Activated CD4-positive, alpha-beta memory T cell treated with anti-CD3 and anti-CD28 coated beads, Interleukin-2, amount 10 ng/mL, durations not matched to agents 7 days and 5 days (primary cell): ENCODE measurements at regions not wholly inside any gene's neighbourhood (a gene's known extent, or its start where the extent isn't known, plus 50 kb on each side); places are given as distances from the start of the nearest gene placed in this dataset.
"Not testable (repeated sequence)": the region's sequence is repeated elsewhere in the genome, so short reads cannot be mapped to it uniquely, and the experiment has no call there.

Experiments
- CTCF ChIA-PET: fragments of 350-600 bp; sonication (Branson Sonifier 250); formaldehyde crosslinking; loops from one replicate; lab custom pipeline; 2021; ENCODE audit warnings: antibody characterized with exemption, inconsistent platforms; lab: Charles Lee
- POLR2A ChIA-PET: fragments of 350-600 bp; sonication (Branson Sonifier 250); formaldehyde crosslinking; loops from one replicate; lab custom pipeline; 2021; ENCODE audit warnings: antibody characterized with exemption; lab: Charles Lee
- DNase-seq: peaks from one replicate; pipeline ENCODE4 v3.0.0-alpha.2; 2020
- H3K27ac Mint-ChIP-seq: one replicate; pipeline ENCODE4 v1.8.0; 2021; ENCODE audit warnings: mild to moderate bottlenecking, mixed read lengths
- H3K27me3 Mint-ChIP-seq: one replicate; pipeline ENCODE4 v1.8.0; 2021; ENCODE audit warnings: mixed read lengths
- H3K36me3 Mint-ChIP-seq: one replicate; pipeline ENCODE4 v1.8.0; 2021; ENCODE audit warnings: low read depth, mixed read lengths
- H3K4me1 Mint-ChIP-seq: one replicate; pipeline ENCODE4 v1.8.0; 2021; ENCODE audit warnings: mixed read lengths
- H3K4me3 Mint-ChIP-seq: one replicate; pipeline ENCODE4 v1.8.0; 2021; ENCODE audit warnings: mild to moderate bottlenecking, mixed read lengths
- H3K9me3 Mint-ChIP-seq: one replicate; pipeline ENCODE4 v1.8.0; 2021; ENCODE audit warnings: mixed read lengths

- Mint-ChIP-seq H3K27ac (no peak overlapping the region), H3K4me1 (peaks cover 4% of the 10 kb centered on the region), H3K4me3 (no peak overlapping the region), H3K36me3 (no peaks in the 10 kb centered on the region), H3K9me3 (no peaks in the 10 kb centered on the region), H3K27me3 (no peaks in the 10 kb centered on the region)
- DNase-seq, result peak; percentile 17
- ChIA-PET POLR2A (no interaction called here), CTCF (interaction anchor here (4.9 kb wide), 1 partner anchor 45 kb away, joined by 25 read pairs; no protein-coding TSS in a partner anchor)
These were observed 60.8 kb upstream of the CCDC179 start for GRCh38 chr11:22920939-22921565.

- Mint-ChIP-seq H3K27ac (no peak overlapping the region), H3K36me3 (no peaks in the 10 kb centered on the region), H3K27me3 (no peaks in the 10 kb centered on the region), H3K9me3 (no peaks in the 10 kb centered on the region), H3K4me1 (peaks cover 4% of the 10 kb centered on the region), H3K4me3 (no peak overlapping the region)
- ChIA-PET CTCF (interaction anchor here (4.9 kb wide), 1 partner anchor 47 kb away, joined by 25 read pairs; no protein-coding TSS in a partner anchor), POLR2A (no interaction called here)
- DNase-seq, result no peak
These were observed 62.4 kb upstream of the CCDC179 start for GRCh38 chr11:22922672-22923071.

GRCh38 chr11:22923561-22923960 lies 63.3 kb upstream of the CCDC179 start:
- Mint-ChIP-seq H3K27ac (no peak overlapping the region), H3K9me3 (no peaks in the 10 kb centered on the region), H3K4me3 (no peak overlapping the region), H3K27me3 (no peaks in the 10 kb centered on the region), H3K4me1 (peaks cover 4% of the 10 kb centered on the region), H3K36me3 (no peaks in the 10 kb centered on the region)
- POLR2A ChIA-PET, result no interaction called here
- CTCF ChIA-PET, result no interaction called here
- DNase-seq, result no peak

- CTCF ChIA-PET, result no interaction called here
- Mint-ChIP-seq H3K9me3 (no peaks in the 10 kb centered on the region), H3K27ac (no peak overlapping the region), H3K36me3 (no peaks in the 10 kb centered on the region), H3K4me3 (no peak overlapping the region), H3K27me3 (no peaks in the 10 kb centered on the region), H3K4me1 (no peaks in the 10 kb centered on the region)
- no peak for DNase-seq
- POLR2A ChIA-PET, result no interaction called here
These were observed 66.1 kb upstream of the CCDC179 start for GRCh38 chr11:22926341-22926740.

- Mint-ChIP-seq H3K9me3 (no peaks in the 10 kb centered on the region), H3K36me3 (no peaks in the 10 kb centered on the region), H3K27ac (no peak overlapping the region), H3K4me3 (no peak overlapping the region), H3K4me1 (no peaks in the 10 kb centered on the region), H3K27me3 (no peaks in the 10 kb centered on the region)
- ChIA-PET POLR2A (no interaction called here), CTCF (interaction anchor here (2.1 kb wide), 1 partner anchor 51 kb away, joined by 8 read pairs; no protein-coding TSS in a partner anchor)
- no peak for DNase-seq
These were observed 67.5 kb upstream of the CCDC179 start for GRCh38 chr11:22927793-22928192.

- no peak for DNase-seq
- Mint-ChIP-seq H3K9me3 (no peaks in the 10 kb centered on the region), H3K27ac (no peak overlapping the region), H3K36me3 (no peaks in the 10 kb centered on the region), H3K4me1 (no peaks in the 10 kb centered on the region), H3K4me3 (no peak overlapping the region), H3K27me3 (no peaks in the 10 kb centered on the region)
- ChIA-PET CTCF (interaction anchor here (2.1 kb wide), 1 partner anchor 52 kb away, joined by 8 read pairs; no protein-coding TSS in a partner anchor), POLR2A (no interaction called here)
These were observed 68.1 kb upstream of the CCDC179 start for GRCh38 chr11:22928207-22928917.

- no peak for DNase-seq
- H3K27me3 Mint-ChIP-seq, result no peaks in the 10 kb centered on the region
- H3K4me1 Mint-ChIP-seq, result no peaks in the 10 kb centered on the region
- POLR2A ChIA-PET, result no interaction called here
- no peaks in the 10 kb centered on the region for H3K9me3 Mint-ChIP-seq
- H3K36me3 Mint-ChIP-seq, result no peaks in the 10 kb centered on the region
- H3K27ac Mint-ChIP-seq, result no peak overlapping the region
- no peak overlapping the region for H3K4me3 Mint-ChIP-seq
- CTCF ChIA-PET, result no interaction called here
These were observed 70.7 kb upstream of the CCDC179 start for GRCh38 chr11:22930816-22931594.

- Mint-ChIP-seq H3K36me3 (no peaks in the 10 kb centered on the region), H3K4me3 (no peak overlapping the region), H3K9me3 (no peaks in the 10 kb centered on the region), H3K27ac (no peak overlapping the region), H3K4me1 (no peaks in the 10 kb centered on the region), H3K27me3 (no peaks in the 10 kb centered on the region)
- POLR2A ChIA-PET, result no interaction called here
- CTCF ChIA-PET, result no interaction called here
- no peak for DNase-seq
These were observed 78.4 kb upstream of the CCDC179 start for GRCh38 chr11:22938691-22939090.

GRCh38 chr11:22941544-22941943 lies 81.3 kb upstream of the CCDC179 start:
- H3K4me1 Mint-ChIP-seq, H3K27ac Mint-ChIP-seq, H3K4me3 Mint-ChIP-seq, DNase-seq, POLR2A ChIA-PET, H3K36me3 Mint-ChIP-seq, CTCF ChIA-PET, H3K27me3 Mint-ChIP-seq, H3K9me3 Mint-ChIP-seq: not testable (repeated sequence)

- POLR2A ChIA-PET, result no interaction called here
- no peaks in the 10 kb centered on the region for H3K27me3 Mint-ChIP-seq
- H3K36me3 Mint-ChIP-seq, result no peaks in the 10 kb centered on the region
- H3K4me3 Mint-ChIP-seq, result no peak overlapping the region
- CTCF ChIA-PET, result no interaction called here
- H3K9me3 Mint-ChIP-seq, result peaks cover 2% of the 10 kb centered on the region
- DNase-seq, result no peak
- no peaks in the 10 kb centered on the region for H3K4me1 Mint-ChIP-seq
- H3K27ac Mint-ChIP-seq, result no peak overlapping the region
These were observed 97.5 kb upstream of the CCDC179 start for GRCh38 chr11:22957786-22958185.

GRCh38 chr11:22974251-22974650 lies 114.0 kb upstream of the CCDC179 start:
- no peak overlapping the region for H3K4me3 Mint-ChIP-seq
- peaks cover 10% of the 10 kb centered on the region for H3K9me3 Mint-ChIP-seq
- DNase-seq, result no peak
- no peaks in the 10 kb centered on the region for H3K4me1 Mint-ChIP-seq
- H3K36me3 Mint-ChIP-seq, result no peaks in the 10 kb centered on the region
- no peak overlapping the region for H3K27ac Mint-ChIP-seq
- ChIA-PET CTCF (no interaction called here), POLR2A (no interaction called here)
- H3K27me3 Mint-ChIP-seq, result no peaks in the 10 kb centered on the region

GRCh38 chr11:22976146-22976545 lies 115.9 kb upstream of the CCDC179 start:
- POLR2A ChIA-PET, result no interaction called here
- Mint-ChIP-seq H3K36me3 (no peaks in the 10 kb centered on the region), H3K27ac (no peak overlapping the region), H3K9me3 (peaks cover 12% of the 10 kb centered on the region), H3K4me3 (no peak overlapping the region), H3K4me1 (no peaks in the 10 kb centered on the region), H3K27me3 (no peaks in the 10 kb centered on the region)
- CTCF ChIA-PET, result no interaction called here
- no peak for DNase-seq

GRCh38 chr11:22982903-22983302 lies 122.6 kb upstream of the CCDC179 start:
- ChIA-PET CTCF (no interaction called here), POLR2A (no interaction called here)
- Mint-ChIP-seq H3K27me3 (no peaks in the 10 kb centered on the region), H3K36me3 (no peaks in the 10 kb centered on the region), H3K27ac (no peak overlapping the region), H3K9me3 (peaks cover 7% of the 10 kb centered on the region), H3K4me3 (no peak overlapping the region), H3K4me1 (no peaks in the 10 kb centered on the region)
- no peak for DNase-seq
